Right renal cortex interstitium (tissue), 3 donors: ENCODE measurements at regions not wholly inside any gene's neighbourhood (a gene's known extent, or its start where the extent isn't known, plus 50 kb on each side); places are given as distances from the start of the nearest gene placed in this dataset.

ENCODE experiments used
- DNase-seq, 3 donors: peaks; one replicate each; pipeline ENCODE4 v3.0.0-alpha.2; 2013; ENCODE audit warnings: low read depth in 3 of 3, low spot score in 2 of 3

DNA sequence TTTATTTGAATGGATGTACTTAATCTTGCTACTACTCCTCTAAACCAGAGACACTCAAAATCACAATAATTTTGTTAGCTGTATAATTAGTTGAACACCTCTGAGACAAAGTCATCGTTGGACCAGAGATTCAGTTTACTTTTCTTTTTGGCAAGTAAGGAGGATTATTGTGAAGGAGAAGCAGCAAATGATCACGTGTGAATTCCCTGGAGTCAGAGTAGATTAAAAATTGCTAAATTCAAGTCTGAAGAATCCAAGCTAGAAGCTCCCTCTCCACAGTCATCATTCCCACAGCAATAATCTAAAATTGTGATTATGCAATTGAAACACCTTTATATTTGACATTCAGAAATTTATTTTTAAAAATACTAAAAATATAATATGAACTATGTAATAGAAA is 484.4 kb downstream of the CMPK2 start:
- DNase-seq: no peak

DNA sequence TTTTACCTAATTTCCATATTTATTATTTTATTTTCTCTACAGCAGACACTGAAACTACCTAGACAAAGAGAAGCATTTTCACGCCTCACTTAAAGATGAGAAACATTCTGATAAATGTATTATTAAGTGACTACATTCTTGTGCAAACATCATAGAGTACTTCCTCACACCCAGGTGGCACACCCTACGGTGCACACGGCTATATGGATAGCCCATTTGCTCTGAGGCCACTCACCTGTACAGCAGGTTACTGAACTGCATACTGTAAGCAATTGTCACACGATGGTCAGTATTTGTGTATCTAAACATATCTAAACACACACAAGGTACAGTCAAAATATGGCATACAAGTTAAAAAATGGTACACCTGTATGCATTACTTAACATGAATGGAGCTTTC is 481.4 kb downstream of the CMPK2 start:
- no peak for DNase-seq

DNA sequence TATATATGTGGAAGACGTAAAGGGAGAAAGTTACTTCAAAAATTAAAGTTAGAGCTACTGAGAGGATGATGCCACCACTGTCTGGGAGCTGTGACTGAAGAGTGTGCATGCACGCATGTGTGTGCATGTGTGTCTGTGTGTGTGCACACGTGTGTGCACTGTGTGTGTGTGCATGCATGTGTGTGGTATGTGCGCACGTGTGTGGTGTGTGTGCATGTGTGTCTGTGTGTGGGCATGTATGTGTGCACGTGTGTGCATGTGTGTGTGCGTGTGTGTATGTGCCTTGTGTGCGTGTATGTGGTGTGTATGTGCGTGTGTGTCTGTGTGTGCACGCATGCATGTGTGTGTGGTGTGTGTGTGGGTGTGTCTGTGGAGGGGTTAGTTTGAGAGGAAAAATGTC is 473.4 kb downstream of the CMPK2 start:
- DNase-seq: no peak

DNA sequence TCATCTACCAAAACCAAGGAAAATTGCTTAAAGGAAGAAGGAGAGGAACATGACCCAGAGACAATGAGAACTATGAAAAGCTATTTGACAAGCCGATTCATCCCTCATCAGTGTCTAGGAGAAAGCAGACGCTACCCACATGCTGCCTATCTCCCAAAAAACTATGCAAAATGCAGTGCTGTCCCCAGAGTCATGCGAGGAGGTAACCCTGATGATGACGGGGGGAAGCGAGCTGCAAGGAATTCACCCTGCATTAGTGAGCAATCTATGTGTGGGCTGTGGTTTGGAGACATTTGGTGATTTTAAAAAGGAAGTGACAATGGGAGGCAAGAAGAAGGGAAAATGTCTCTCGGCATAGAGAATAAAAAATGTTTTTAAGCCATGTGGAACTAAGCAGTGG is 472.7 kb downstream of the CMPK2 start:
- DNase-seq: no peak

DNA sequence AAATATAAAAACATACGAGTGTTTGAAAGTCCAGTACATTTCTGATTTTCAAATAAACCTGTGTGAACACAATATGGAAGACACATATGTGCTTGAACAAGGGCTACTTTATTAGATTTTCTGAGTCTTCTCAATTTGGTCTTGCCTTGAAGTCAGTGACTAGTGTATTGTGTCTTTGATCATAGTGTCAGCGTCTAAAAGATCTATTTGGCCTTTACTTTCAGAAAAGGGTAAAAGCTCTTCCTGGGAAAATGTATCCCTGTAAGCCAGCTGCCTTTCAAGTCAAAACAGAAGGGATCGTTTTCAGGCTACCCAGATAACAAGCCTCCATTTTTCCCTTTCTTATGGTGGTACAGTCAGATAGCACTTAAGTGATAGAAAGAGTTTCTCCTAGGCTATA is 471.9 kb downstream of the CMPK2 start:
- no peak for DNase-seq

DNA sequence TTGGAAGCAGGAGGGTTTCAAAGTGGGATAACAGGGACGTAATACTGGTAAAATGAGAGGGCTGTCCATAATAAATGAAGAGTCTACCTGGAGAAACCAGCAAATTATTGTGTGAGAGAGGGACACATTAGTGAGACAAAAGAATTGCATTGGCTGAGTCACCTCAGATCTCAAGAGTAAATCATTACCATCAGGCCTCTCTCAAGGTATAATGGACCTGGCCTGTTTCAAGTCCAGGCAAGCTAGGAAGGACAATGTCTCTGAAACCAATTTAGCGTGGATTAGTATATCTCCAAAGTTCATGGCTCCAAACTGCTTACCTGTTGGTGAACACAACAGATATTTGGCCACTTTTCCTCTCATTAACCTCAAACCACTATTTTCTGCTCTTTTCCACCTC is 471.4 kb downstream of the CMPK2 start:
- no peak for DNase-seq

DNA sequence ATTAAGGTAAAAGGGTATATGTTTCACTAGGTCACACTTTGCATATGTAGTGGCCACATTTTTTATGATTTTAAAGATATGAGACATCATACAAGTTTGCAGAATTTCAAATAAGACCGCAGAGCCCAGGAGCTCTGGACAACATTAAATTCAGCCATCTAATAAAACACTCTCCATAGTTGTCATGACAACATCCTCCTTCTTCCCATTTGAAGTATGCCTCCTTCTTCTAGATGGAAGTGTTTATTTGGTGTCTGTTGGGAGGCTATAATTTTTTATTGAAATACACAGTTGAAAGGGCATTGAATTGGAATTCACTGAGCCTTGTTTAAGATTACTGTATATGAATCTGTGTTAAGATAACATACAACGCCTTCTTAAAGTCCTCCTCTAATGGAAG is 467.3 kb downstream of the CMPK2 start:
- no peak for DNase-seq

DNA sequence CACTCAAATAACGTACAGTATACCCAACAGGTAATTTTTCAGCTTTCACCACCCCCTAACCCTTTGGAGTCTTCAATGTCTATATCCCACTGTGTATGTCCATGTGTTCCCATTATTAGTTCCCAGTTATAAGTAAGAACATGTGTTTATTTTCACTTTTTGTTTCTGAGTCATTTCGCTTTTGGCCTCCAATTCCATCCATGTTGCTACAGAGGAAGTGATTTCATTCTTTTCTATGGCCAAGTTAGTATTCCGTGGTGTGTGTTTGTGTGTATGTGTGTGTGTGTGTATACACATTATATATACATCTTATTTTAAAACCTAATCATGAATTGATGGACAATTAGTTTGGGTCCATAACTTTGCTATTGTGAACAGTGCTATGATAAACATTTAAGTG is 464.4 kb downstream of the CMPK2 start:
- DNase-seq: no peak

DNA sequence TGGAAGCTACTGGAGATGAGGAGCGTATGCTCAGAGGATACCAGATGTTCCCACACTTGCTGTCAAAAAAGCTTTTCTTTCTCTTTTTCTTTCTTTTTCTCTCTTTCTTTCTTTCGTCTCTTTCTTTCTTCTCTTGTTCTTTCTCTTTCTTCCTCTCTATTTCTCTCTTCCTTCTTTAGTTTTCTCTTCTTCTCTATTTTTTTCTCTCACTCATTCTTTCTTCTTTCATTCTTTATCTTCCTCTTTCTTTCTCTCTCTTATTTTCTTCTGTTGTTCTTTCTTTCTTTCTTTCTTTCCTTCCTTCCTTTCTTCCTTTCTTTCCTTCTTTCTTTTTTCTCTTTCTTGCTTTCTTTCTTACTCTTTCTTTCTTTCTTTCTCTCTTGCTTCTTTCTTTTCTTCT is 457.6 kb downstream of the CMPK2 start:
- no peak for DNase-seq

DNA sequence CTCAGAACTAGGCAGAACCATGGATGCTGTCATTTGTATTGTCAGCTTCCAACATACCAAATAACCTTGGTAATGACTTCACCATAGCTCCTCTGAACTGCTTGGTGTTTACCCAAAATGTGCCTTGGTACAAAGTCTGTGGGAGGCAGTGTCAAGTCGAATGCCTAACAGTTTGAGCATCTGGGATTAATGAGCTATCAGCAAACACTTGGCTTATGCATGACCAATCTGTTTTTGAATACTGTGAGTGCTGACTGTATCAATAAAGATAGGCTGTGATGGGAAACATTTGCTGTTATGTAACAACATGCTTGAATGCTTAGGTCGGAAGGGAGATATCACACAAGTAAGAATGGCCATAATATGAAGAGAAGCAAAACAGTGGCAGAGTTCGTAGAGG is 455.4 kb downstream of the CMPK2 start:
- no peak for DNase-seq

DNA sequence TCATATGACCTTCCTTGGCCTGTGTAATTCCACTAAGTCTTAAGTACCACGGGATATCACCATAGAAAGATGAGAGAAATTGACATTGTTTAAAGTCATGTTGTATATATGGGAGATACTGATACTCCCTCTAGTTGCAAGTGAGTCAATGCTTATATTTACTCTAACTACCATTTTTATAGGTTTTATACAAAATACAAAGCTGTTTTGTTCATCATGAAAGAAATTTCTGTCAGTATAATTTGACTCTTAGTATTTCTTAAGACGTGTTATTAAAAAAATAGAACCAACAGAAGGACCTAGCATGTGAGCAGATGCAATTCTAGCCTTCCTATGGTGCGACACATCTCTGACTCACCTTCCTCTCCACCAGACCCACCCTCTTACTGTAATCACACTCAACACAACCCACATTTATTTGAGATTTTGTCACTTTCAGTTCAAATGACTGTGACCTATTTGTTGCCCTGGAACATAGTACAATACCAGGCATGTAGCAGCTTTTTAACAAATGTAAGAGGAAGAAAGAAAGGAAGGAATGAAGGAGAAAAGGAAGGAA is 453.1 kb downstream of the CMPK2 start:
- no peak for DNase-seq

DNA sequence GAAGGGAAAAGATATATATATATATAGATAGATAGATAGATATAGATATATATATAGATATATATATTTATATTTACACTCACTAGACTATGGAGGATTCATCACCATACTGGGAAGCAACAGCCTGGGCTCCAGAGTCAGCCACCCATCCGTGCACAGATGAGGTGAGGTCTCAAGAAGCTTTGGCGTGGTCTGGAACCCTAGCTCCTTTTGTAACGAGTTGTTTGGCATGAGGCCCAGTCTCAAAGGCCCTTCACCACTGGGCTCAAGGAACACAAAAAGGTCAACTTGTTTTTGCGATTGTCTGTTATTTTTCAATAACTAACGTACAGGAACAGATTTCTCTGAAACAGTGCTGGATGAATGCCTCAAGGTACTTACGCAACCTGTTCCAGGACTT is 448.7 kb downstream of the CMPK2 start:
- no peak for DNase-seq

DNA sequence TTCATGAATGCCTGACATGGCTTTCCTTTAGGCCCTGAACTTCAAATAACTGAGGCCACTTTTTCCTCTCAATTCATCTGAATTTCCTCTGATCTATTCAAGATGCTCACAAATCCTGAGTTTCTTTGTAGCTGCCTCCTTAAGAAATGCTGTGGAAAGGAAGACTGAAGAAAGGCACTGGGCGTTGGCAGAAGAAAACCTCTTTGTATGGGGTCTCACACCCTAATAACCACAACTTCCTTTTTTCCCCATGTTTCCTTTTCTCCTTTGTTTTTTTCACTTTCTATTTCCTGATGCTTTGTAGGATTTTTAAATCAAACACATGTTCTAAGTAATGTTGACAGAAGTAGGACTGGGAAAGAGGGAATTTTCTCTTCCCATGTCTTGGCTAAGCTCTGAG is 447.4 kb downstream of the CMPK2 start:
- no peak for DNase-seq

DNA sequence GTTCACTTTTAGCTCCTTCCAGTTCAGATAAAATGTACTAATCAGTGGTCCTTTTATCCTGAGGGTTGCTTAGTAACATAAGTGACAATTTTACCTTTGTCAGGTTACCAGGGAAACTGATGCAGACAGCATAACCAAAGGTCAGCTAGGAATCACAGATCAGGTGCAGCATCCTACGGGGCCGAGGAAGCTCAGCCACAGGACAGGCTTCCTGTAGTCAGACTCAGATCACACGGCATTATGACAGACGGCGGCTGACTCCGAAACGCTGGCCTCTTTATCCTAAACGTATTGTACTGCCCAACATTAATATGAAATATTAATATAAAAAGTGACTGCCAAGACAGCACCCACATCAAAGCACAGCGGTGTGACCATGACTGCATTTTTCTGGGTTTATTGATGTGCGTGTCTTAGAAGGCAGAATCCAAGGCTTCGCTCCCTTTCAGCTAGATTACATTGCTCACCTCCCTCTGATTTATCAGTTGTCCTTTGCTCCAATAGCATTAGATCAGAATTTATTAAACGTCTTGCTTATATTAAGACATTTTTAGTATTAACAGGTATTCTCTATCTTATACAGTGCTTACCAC is 444.5 kb downstream of the CMPK2 start:
- no peak for DNase-seq

DNA sequence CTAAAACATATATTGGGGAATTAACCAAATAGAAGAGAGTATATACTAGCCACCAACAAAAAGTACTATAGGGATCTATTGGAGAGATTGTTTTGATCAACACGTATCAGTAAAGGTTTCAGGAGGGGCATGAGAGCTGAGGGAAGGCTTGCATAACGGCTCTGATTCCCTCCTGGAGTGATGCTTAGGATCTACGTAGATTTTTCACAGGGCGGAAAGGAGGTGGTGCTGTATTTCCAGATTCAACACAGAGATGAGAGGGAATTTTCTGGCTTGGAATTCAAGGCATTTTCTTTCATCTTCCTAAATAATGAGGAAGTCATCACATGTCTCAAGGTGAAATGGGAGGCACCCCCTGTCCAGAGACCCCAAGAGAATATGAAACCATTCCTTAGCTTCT is 443.8 kb downstream of the CMPK2 start:
- no peak for DNase-seq

DNA sequence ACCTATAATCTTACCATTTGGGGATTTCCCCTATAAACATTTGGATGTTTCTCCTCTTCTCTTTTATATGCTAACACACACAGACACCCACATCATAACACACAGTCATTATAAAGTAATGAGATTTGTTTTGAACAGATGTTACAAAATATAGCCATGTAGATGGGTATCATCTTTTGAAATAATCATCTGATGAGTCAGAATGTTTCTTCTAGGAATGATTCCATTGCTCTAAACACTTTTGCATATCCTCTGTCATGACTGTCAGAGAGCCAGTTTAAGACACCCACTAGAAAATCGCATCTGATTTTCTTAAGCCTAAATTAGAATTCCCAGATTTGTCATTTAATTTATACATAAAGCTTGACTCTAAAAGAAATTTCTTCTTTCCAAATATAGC is 442.6 kb downstream of the CMPK2 start:
- no peak for DNase-seq

DNA sequence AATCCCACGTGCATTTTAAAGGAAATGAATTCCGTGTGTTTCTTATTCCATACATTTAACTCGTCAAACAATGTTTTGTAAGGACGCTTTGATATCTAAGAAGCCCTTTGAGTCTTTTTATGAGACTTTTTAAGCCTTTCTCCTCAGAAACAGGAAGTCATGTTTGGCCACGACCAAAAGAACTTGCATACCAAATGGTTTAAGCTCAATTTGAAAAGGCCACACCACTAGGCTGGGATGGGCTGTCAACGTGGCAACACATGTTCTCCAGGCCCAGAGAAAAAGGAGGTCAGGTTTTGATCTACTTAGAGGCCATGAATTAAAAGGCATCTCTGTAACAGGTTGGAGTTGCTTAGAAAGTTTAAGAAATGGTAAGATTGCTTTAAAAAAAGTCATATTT is 441.8 kb downstream of the CMPK2 start:
- no peak for DNase-seq

DNA sequence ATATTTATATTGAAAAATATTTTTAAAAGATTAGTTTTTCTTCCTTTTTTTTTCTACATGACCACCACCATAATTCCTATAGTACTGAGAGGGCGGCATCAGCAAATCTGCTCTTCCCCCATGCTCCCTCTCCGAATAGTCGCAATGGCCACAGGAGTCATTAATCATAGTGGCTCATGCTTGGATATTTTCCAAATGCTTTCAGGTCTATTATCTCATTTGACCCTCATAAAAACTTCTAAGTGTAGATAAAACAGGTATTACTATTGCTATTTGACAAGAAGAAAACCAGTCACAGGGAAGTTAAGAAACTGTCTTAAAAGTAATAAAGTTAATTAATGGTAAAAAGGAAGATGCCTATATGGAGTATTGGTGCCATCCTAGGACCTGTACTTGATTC is 440.7 kb downstream of the CMPK2 start:
- no peak for DNase-seq

DNA sequence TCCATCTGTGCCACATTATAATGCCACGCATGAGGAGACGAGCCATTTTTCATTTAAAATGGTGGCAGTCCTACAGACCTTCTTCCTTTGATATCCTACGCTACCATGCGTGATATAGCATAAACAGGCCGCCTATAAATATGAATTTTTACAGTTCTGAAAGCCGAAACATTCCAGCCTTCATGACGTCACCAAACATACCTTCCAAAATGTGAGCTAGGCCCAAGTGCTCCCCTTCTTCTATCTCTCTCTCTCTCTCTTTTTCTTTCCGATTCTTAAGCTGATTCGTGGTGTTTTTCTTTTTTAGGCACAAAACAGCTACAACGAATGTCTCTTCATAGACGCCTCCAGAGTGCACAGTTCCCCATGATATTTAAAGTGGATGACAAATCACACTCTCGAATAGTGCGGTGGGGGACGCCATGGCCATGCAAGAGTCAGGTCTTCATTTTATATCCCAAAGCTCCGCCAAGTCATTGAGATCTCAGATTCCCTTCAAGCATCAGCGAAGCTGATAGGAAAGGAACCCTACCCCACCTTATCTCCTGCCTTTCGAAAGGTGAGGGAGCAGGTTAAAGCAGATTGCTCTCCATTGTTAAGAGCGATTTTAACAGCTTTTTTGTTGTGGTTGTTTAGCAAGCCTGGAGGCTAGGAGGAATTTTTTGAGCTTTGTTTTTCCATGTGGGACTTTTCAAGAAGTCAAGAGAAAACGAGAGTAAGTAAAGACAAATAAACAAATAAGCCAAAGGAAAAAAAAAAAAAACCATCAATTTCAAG is 436.3 kb downstream of the CMPK2 start:
- no peak for DNase-seq

DNA sequence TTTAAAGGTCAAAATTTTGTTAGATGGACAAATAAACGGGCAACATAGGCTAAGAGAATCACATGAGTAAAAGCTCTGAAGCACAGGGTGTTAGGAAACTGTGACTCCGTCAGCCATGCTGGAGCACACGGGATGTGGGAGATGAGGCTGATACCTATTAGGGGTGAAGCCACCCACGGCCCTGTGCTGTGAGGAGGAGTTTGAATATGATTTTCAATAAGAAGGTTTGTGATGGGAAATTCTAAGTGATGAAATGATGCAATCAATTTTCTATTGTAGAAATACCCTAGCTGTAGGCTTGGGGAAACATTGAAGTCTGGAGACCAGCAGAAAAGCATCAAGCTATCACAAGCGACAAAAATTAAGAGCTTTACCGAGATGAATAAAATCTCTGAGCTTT is 431.3 kb downstream of the CMPK2 start:
- no peak for DNase-seq

DNA sequence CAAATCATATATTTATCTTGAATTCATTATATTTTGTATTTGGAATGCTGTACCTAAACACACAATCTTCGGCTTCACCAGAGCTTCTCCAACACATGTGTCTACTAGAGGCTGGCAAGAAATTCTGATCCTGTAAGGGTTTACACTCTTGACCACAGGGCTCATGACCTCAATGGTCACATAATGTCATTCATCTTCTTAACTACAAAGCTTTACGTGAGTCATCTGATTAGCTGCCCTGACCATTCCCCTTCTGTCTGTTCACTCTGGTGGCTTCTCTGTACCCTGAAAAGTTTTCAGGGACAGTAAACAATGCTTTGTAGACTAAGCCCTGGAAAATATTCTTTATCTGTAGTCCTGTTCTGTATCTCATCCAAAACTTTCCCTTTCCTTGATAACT is 423.9 kb downstream of the CMPK2 start:
- DNase-seq: no peak

DNA sequence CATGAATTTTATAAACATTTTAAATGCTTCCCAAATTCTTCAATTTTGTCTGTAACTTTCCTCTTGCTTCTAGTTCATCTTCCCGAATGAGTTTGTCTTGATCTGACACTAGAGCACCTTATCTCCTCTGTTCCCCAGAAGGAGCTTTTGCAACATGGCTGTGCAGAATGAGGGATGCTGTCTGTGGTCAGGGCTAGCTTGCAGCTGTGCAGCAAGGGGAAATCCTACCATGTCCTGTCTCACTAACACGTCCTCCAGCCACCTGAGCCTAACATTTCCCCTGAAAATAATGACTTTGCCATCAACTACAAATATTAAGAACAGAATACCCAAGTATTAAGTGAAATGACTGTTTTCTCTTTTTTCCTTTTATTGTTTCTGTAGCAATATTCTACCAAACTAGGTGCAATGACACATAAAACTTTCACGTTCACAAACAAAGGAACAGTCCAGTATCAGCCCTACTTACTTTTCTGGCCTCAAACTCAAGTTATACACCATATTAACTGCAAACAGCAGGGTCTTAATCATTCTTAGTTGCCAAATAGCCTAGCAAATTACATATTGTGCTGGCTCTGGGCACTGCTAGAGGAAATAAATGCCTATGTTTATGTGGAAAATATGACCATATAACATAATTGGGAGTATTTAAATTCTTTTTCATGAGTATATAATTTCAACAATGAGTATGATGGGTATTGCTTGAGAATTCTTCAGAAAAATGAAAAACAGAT is 423.3 kb downstream of the CMPK2 start:
- no peak for DNase-seq
